Neural crest cell (in vitro differentiated cells): ENCODE measurements at regions not wholly inside any gene's neighbourhood (a gene's known extent, or its start where the extent isn't known, plus 50 kb on each side); places are given as distances from the start of the nearest gene placed in this dataset.

ENCODE experiments used
- DNase-seq: peaks from one replicate; pipeline ENCODE4 v3.0.0; 2021; ENCODE audit warnings: low read depth, mixed read lengths, low spot score
- H3K27ac Mint-ChIP-seq: one replicate; pipeline ENCODE4 v1.8.0; 2021; ENCODE audit warnings: mild to moderate bottlenecking, mixed read lengths; ENCODE audit not compliant: unreplicated experiment
- H3K27me3 Mint-ChIP-seq: 2 replicates; pipeline ENCODE4 v1.8.0; 2021; ENCODE audit warnings: low read depth, mild to moderate bottlenecking, mixed read lengths
- H3K36me3 Mint-ChIP-seq: 2 replicates; pipeline ENCODE4 v1.8.0; 2021; ENCODE audit warnings: low read depth, mild to moderate bottlenecking, mixed read lengths
- H3K4me1 Mint-ChIP-seq: 2 replicates; pipeline ENCODE4 v1.8.0; 2021; ENCODE audit warnings: mixed read lengths
- H3K4me3 Mint-ChIP-seq: one replicate; pipeline ENCODE4 v1.8.0; 2021; ENCODE audit warnings: mild to moderate bottlenecking, mixed read lengths
- H3K9me3 Mint-ChIP-seq: 2 replicates; pipeline ENCODE4 v1.8.0; 2021; ENCODE audit warnings: mixed read lengths
- TF ChIP-seq, protein P1 (sequence below): fragments of 200-600 bp; sonication (generic); conservative IDR thresholded peaks from 2 replicates; pipeline ENCODE4 v1.5.0; 2021; ENCODE audit warnings: antibody characterized with exemption, mild to moderate bottlenecking

- no peaks in the 10 kb centered on the region for H3K9me3 Mint-ChIP-seq
- no peaks in the 10 kb centered on the region for H3K36me3 Mint-ChIP-seq
- no peak for DNase-seq
- H3K27me3 Mint-ChIP-seq: no peaks in the 10 kb centered on the region
- TF ChIP-seq, protein P1, sequence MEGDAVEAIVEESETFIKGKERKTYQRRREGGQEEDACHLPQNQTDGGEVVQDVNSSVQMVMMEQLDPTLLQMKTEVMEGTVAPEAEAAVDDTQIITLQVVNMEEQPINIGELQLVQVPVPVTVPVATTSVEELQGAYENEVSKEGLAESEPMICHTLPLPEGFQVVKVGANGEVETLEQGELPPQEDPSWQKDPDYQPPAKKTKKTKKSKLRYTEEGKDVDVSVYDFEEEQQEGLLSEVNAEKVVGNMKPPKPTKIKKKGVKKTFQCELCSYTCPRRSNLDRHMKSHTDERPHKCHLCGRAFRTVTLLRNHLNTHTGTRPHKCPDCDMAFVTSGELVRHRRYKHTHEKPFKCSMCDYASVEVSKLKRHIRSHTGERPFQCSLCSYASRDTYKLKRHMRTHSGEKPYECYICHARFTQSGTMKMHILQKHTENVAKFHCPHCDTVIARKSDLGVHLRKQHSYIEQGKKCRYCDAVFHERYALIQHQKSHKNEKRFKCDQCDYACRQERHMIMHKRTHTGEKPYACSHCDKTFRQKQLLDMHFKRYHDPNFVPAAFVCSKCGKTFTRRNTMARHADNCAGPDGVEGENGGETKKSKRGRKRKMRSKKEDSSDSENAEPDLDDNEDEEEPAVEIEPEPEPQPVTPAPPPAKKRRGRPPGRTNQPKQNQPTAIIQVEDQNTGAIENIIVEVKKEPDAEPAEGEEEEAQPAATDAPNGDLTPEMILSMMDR: no peak
- no peaks in the 10 kb centered on the region for H3K4me1 Mint-ChIP-seq
- no peak overlapping the region for H3K27ac Mint-ChIP-seq
- no peak overlapping the region for H3K4me3 Mint-ChIP-seq
Observed at GRCh38 chr6:16871047-16871446, 109.8 kb upstream of the ATXN1 start.

DNA sequence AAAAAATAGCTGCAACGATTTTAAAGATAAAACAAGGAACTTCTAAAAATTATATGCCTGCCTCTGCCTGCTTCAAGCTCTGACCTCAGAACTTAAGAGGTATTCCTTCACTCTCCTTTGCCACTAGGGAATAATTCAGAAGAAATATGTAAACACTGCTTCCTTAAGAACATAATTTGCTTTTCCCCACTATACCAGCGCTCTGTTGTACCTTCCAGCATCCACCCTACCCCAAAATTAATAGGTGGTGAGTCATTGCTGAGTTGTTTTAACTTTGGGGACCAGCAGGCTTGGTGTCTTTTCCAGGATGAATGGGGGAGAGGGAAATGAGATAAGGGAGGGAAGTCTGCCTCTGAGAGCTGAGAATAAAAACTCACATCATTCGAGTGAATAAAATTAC is 107.7 kb upstream of the ATXN1 start:
- H3K27ac Mint-ChIP-seq: no peak overlapping the region
- no peaks in the 10 kb centered on the region for H3K36me3 Mint-ChIP-seq
- no peaks in the 10 kb centered on the region for H3K9me3 Mint-ChIP-seq

GRCh38 chr6:16857969-16858592 is 96.8 kb upstream of the ATXN1 start:
- H3K27ac Mint-ChIP-seq: no peak overlapping the region

More for the DNA sequence above, 107.7 kb upstream of the ATXN1 start:
- H3K27me3 Mint-ChIP-seq: no peaks in the 10 kb centered on the region
- TF ChIP-seq, protein P1: no peak
- no peak overlapping the region for H3K4me3 Mint-ChIP-seq
- no peak for DNase-seq
- H3K4me1 Mint-ChIP-seq: no peaks in the 10 kb centered on the region

DNA sequence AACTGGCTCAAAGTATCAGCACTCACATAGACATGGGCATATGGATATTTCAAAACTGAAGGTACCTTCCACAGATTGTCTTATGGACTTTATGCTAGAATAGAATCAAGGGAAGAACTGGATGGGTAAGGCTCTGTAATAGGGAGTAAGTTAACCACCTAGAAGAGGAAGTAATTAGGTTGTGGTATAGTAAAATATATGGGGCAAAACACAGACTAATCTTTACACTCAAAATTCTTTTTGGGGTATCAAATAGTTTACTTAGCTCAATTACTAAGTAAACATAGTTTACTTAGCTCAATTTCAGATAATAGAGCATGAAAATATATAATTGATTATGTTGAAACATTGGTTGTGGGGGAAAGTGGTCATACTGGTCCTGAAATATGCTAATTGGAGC is 94.2 kb upstream of the ATXN1 start:
- no peak overlapping the region for H3K4me3 Mint-ChIP-seq

More at GRCh38 chr6:16857969-16858592, 96.8 kb upstream of the ATXN1 start:
- Mint-ChIP-seq H3K4me3 (no peak overlapping the region), H3K9me3 (no peaks in the 10 kb centered on the region), H3K4me1 (no peaks in the 10 kb centered on the region), H3K27me3 (no peaks in the 10 kb centered on the region), H3K36me3 (no peaks in the 10 kb centered on the region)
- TF ChIP-seq, protein P1: no peak
- DNase-seq: no peak

GRCh38 chr6:16854986-16855385 is 93.7 kb upstream of the ATXN1 start:
- TF ChIP-seq, protein P1: no peak
- Mint-ChIP-seq H3K27ac (no peak overlapping the region), H3K36me3 (no peaks in the 10 kb centered on the region), H3K4me1 (peaks cover 18% of the 10 kb centered on the region), H3K27me3 (no peaks in the 10 kb centered on the region), H3K4me3 (no peak overlapping the region), H3K9me3 (no peaks in the 10 kb centered on the region)
- no peak for DNase-seq

More for the DNA sequence above, 94.2 kb upstream of the ATXN1 start:
- DNase-seq: no peak
- Mint-ChIP-seq H3K27me3 (no peaks in the 10 kb centered on the region), H3K4me1 (peaks cover 13% of the 10 kb centered on the region), H3K27ac (no peak overlapping the region), H3K9me3 (no peaks in the 10 kb centered on the region), H3K36me3 (no peaks in the 10 kb centered on the region)
- TF ChIP-seq, protein P1: no peak
